ENCODE measurements at regions not wholly inside any gene's neighbourhood (a gene's known extent, or its start where the extent isn't known, plus 50 kb on each side); places are given as distances from the start of the nearest gene placed in this dataset.
"Not testable (repeated sequence)": the region's sequence is repeated elsewhere in the genome, so short reads cannot be mapped to it uniquely, and the experiment has no call there.

GRCh38 chr15:77914531-77914930 lies 163.0 kb downstream of the TBC1D2B start:
- not testable (repeated sequence) for TF ChIP-seq CTCF (IDR thresholded peaks at IDR 0.05 in 8 of 11, conservative IDR thresholded peaks at IDR 0.05 in 3 of 11); POLR2A (IDR thresholded peaks at IDR 0.05); POLR2AphosphoS5 (IDR thresholded peaks at IDR 0.05)
